Suprapubic skin (tissue), 4 donors: ENCODE measurements at regions not wholly inside any gene's neighbourhood (a gene's known extent, or its start where the extent isn't known, plus 50 kb on each side); places are given as distances from the start of the nearest gene placed in this dataset.

Experiments used
- DNase-seq, 2 donors: peaks; one replicate each; pipeline ENCODE4 v3.0.0-alpha.2; 2019; ENCODE audit warnings: low spot score in 2 of 2
- H3K27ac ChIP-seq: fragments of 200-600 bp; sonication (generic); one replicate; pipeline ENCODE4 v1.5.1; 2019
- H3K27me3 ChIP-seq: fragments of 200-600 bp; sonication (generic); one replicate; pipeline ENCODE4 v1.5.1; 2019
- H3K36me3 ChIP-seq: fragments of 200-600 bp; sonication (generic); one replicate; pipeline ENCODE4 v1.5.1; 2019
- H3K4me1 ChIP-seq: fragments of 200-600 bp; sonication (generic); one replicate; pipeline ENCODE4 v1.5.1; 2019
- H3K4me3 ChIP-seq: fragments of 200-600 bp; sonication (generic); one replicate; pipeline ENCODE4 v1.5.1; 2019; ENCODE audit warnings: mild to moderate bottlenecking
- H3K9me3 ChIP-seq: fragments of 200-600 bp; sonication (generic); one replicate; pipeline ENCODE4 v1.5.1; 2019
- EP300 ChIP-seq: sonication (generic); formaldehyde crosslinking; IDR thresholded peaks from one replicate; pipeline ENCODE4 v1.6.1; 2017; ENCODE audit warnings: antibody characterized with exemption
- POLR2A ChIP-seq, 2 donors: fragments of 450-650 bp; IDR thresholded peaks; one replicate each; pipeline ENCODE4 v1.6.1; 2017; ENCODE audit warnings: antibody characterized with exemption in 2 of 2, mild to moderate bottlenecking in 2 of 2, moderate library complexity in 2 of 2
- POLR2AphosphoS5 ChIP-seq, 3 donors: sonication (generic); formaldehyde crosslinking; IDR thresholded peaks; one replicate each; pipeline ENCODE4 v1.6.1; 2017; ENCODE audit warnings: antibody characterized with exemption in 3 of 3
- WGBS: methylation state at CpG from one replicate; pipeline ENCODE4 v1.1.5; 2018; 5-methylcytosine and 5-hydroxymethylcytosine counted together
- TF ChIP-seq, protein P1 (sequence below), 2 donors: fragments of 200-600 bp in 1 of 2; fragments of 450-650 bp in 1 of 2; sonication (generic) in 1 of 2; IDR thresholded peaks; one replicate each; pipeline ENCODE4 v1.5.1; 2016 to 2019; ENCODE audit warnings: antibody characterized with exemption in 2 of 2, mild to moderate bottlenecking in 1 of 2, moderate library complexity in 1 of 2

GRCh38 chr6:19547507-19547906 is 289.7 kb upstream of the ID4 start:
- H3K27ac ChIP-seq, result no peak overlapping the region
- no peaks in the 10 kb centered on the region for H3K36me3 ChIP-seq
- no peaks in the 10 kb centered on the region for H3K27me3 ChIP-seq
- 91% methylated on average over 2 of the region's 2 CpGs for WGBS
- DNase-seq, result no peak
- TF ChIP-seq POLR2A (IDR thresholded peaks at IDR 0.05) (no peak), EP300 (no peak), POLR2AphosphoS5 (IDR thresholded peaks at IDR 0.05) (no peak)
- TF ChIP-seq, protein P1, sequence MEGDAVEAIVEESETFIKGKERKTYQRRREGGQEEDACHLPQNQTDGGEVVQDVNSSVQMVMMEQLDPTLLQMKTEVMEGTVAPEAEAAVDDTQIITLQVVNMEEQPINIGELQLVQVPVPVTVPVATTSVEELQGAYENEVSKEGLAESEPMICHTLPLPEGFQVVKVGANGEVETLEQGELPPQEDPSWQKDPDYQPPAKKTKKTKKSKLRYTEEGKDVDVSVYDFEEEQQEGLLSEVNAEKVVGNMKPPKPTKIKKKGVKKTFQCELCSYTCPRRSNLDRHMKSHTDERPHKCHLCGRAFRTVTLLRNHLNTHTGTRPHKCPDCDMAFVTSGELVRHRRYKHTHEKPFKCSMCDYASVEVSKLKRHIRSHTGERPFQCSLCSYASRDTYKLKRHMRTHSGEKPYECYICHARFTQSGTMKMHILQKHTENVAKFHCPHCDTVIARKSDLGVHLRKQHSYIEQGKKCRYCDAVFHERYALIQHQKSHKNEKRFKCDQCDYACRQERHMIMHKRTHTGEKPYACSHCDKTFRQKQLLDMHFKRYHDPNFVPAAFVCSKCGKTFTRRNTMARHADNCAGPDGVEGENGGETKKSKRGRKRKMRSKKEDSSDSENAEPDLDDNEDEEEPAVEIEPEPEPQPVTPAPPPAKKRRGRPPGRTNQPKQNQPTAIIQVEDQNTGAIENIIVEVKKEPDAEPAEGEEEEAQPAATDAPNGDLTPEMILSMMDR (IDR thresholded peaks at IDR 0.05), result no peak
- no peaks in the 10 kb centered on the region for H3K4me1 ChIP-seq
- H3K9me3 ChIP-seq, result no peaks in the 10 kb centered on the region
- no peak overlapping the region for H3K4me3 ChIP-seq

- no peaks in the 10 kb centered on the region for H3K36me3 ChIP-seq
- H3K9me3 ChIP-seq, result no peaks in the 10 kb centered on the region
- H3K4me1 ChIP-seq, result no peaks in the 10 kb centered on the region
- TF ChIP-seq EP300, result no peak
- TF ChIP-seq POLR2A (IDR thresholded peaks at IDR 0.05), result no peak
- TF ChIP-seq, protein P1 (IDR thresholded peaks at IDR 0.05), result no peak
- no peak for TF ChIP-seq POLR2AphosphoS5 (IDR thresholded peaks at IDR 0.05)
- 95% methylated on average over 4 of the region's 4 CpGs for WGBS
- H3K27me3 ChIP-seq, result no peaks in the 10 kb centered on the region
- H3K4me3 ChIP-seq, result no peak overlapping the region
- no peak for DNase-seq
- no peak overlapping the region for H3K27ac ChIP-seq
Measured at GRCh38 chr6:19549109-19549508, 288.1 kb upstream of the ID4 start.

DNA sequence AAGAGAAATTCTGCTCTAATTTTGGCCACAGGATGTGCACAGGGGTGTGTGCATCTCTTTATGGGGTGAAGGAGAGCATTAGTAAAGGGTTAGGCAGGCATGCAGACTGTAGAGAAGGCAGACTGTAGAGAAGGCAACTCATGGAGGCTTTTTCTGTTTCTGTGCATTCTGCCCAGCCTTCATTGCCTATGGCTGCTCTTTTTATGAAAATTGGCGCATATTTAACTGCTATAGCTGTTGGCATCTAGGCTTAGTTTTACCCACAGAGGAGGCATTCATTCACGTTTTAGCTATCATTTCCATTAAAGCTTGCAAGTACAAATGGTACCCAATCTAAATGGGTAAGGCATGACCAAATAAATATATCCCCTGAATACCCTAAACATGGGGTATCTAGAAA is 286.8 kb upstream of the ID4 start:
- H3K27ac ChIP-seq, result no peak overlapping the region
- H3K4me1 ChIP-seq, result peaks cover 5% of the 10 kb centered on the region
- 88% methylated on average over 2 of the region's 2 CpGs for WGBS
- H3K36me3 ChIP-seq, result no peaks in the 10 kb centered on the region
- no peaks in the 10 kb centered on the region for H3K9me3 ChIP-seq
- TF ChIP-seq POLR2AphosphoS5 (IDR thresholded peaks at IDR 0.05), result no peak
- TF ChIP-seq, protein P1 (IDR thresholded peaks at IDR 0.05), result no peak
- no peak for TF ChIP-seq POLR2A (IDR thresholded peaks at IDR 0.05)
- TF ChIP-seq EP300, result no peak
- no peaks in the 10 kb centered on the region for H3K27me3 ChIP-seq
- DNase-seq, result no peak
- no peak overlapping the region for H3K4me3 ChIP-seq

GRCh38 chr6:19551611-19552010 is 285.6 kb upstream of the ID4 start:
- TF ChIP-seq EP300 (no peak), POLR2AphosphoS5 (IDR thresholded peaks at IDR 0.05) (no peak), POLR2A (IDR thresholded peaks at IDR 0.05) (no peak)
- TF ChIP-seq, protein P1 (IDR thresholded peaks at IDR 0.05), result no peak
- no peak for DNase-seq
- peaks cover 5% of the 10 kb centered on the region for H3K4me1 ChIP-seq
- WGBS, result 79% methylated on average over 4 of the region's 4 CpGs
- H3K9me3 ChIP-seq, result no peaks in the 10 kb centered on the region
- H3K4me3 ChIP-seq, result no peak overlapping the region
- H3K27me3 ChIP-seq, result no peaks in the 10 kb centered on the region
- no peaks in the 10 kb centered on the region for H3K36me3 ChIP-seq
- no peak overlapping the region for H3K27ac ChIP-seq

DNA sequence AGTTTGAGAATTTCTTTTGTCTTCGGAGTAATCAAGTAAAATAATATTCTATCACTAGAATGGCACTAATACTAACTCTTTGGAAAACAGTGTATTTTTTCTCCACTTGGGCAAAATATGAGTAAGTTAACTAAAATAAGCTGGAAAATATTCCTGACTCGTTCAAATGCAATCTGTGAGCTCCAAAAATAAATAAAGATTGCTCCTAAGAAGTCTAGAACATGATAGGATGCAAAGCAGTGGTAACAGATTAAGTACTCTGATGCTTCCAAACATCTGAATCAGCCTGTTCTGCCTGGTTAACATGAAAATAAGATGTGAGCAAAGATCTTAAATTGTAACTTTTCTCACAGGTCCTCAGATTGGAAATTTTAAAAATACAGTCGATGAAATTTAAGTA is 285.1 kb upstream of the ID4 start:
- H3K9me3 ChIP-seq, result no peaks in the 10 kb centered on the region
- no peak overlapping the region for H3K4me3 ChIP-seq
- no peaks in the 10 kb centered on the region for H3K36me3 ChIP-seq
- 76% methylated on average over 3 of the region's 3 CpGs for WGBS
- TF ChIP-seq POLR2A (IDR thresholded peaks at IDR 0.05) (no peak), EP300 (no peak), POLR2AphosphoS5 (IDR thresholded peaks at IDR 0.05) (no peak)
- TF ChIP-seq, protein P1 (IDR thresholded peaks at IDR 0.05), result no peak
- no peak for DNase-seq
- peaks cover 5% of the 10 kb centered on the region for H3K4me1 ChIP-seq
- H3K27ac ChIP-seq, result no peak overlapping the region
- no peaks in the 10 kb centered on the region for H3K27me3 ChIP-seq
